HCT116 (cell line): ENCODE measurements at regions not wholly inside any gene's neighbourhood (a gene's known extent, or its start where the extent isn't known, plus 50 kb on each side); places are given as distances from the start of the nearest gene placed in this dataset.

Experiments
- ATAC-seq: fragments of 200-7000 bp; cut with Tn5 transposase; 2 replicates; pipeline ENCODE4 v1.9.1; 2020; ENCODE audit warnings: mild to moderate bottlenecking, moderate library complexity
- BruUV-seq: library from RNA; stranded (reverse); fragments of 400-500 nt; replicated peaks from 2 replicates; lab custom pipeline; 2021; lab: Mats Ljungman, UMichigan
- CTCF ChIA-PET: fragments of 300-600 bp; sonication (Branson Sonifier 250); formaldehyde crosslinking; loops from one replicate; lab custom pipeline; 2021; ENCODE audit warnings: antibody characterized with exemption; lab: Charles Lee
- POLR2A ChIA-PET: fragments of 300-600, 350-600 bp; sonication (Branson Sonifier 250); formaldehyde crosslinking; loops from one replicate; lab custom pipeline; 2021; ENCODE audit warnings: antibody characterized with exemption; lab: Charles Lee
- RAD21 ChIA-PET, 2 experiments: fragments of 300-600 bp; sonication (Branson Sonifier 250); formaldehyde crosslinking; loops; one replicate each; lab custom pipeline; 2023; ENCODE audit warnings: low total read pairs in 2 of 2; ENCODE audit not compliant: uncharacterized antibody in 2 of 2, unreplicated experiment in 2 of 2, low non-redundant PET in 1 of 2; lab: Charles Lee
- DNase-seq: peaks from one replicate; pipeline ENCODE4 v3.0.0-alpha.2; 2010; ENCODE audit warnings: low read depth, low spot score
- H2AFZ ChIP-seq: fragments of 200-600 bp; shearing (Covaris generic), sonication (generic); 2 replicates; pipeline ENCODE4 v1.6.1; 2017; ENCODE audit warnings: low read depth, mixed run types, mixed read lengths, antibody characterized with exemption, low read length; ENCODE audit not compliant: poor library complexity, severe bottlenecking
- H3K27ac ChIP-seq: 2 replicates; pipeline ENCODE4 v1.5.1; 2012; ENCODE audit warnings: low read depth, low read length
- H3K27me3 ChIP-seq: fragments of 200-600 bp; sonication (generic); 2 replicates; pipeline ENCODE4 v1.6.1; 2016; ENCODE audit warnings: mixed run types, low read length, mixed read lengths; ENCODE audit not compliant: insufficient read depth
- H3K36me3 ChIP-seq, 2 experiments: fragments of 200-500 bp in 1 of 2; fragments of 200-600 bp in 1 of 2; sonication (Bioruptor generic) in 1 of 2; sonication (generic) in 1 of 2; 2 replicates each; pipeline versions ENCODE4 v1.5.1 to v1.6.1; 2014 to 2016; ENCODE audit warnings: low read length in 2 of 2, inconsistent platforms in 1 of 2, mixed read lengths in 1 of 2, mixed run types in 1 of 2; ENCODE audit not compliant: insufficient read depth in 2 of 2, control insufficient read depth in 1 of 2
- H3K4me1 ChIP-seq, 2 experiments: fragments of 200-600 bp in 1 of 2; sonication (generic) in 1 of 2; 2 replicates each; pipeline versions ENCODE4 v1.5.1 to v1.6.1; 2012 to 2017; ENCODE audit warnings: low read length in 2 of 2, inconsistent platforms in 1 of 2, mild to moderate bottlenecking in 1 of 2, mixed read lengths in 1 of 2, mixed run types in 1 of 2, moderate library complexity in 1 of 2; ENCODE audit not compliant: insufficient read depth in 2 of 2, control insufficient read depth in 1 of 2
- H3K4me2 ChIP-seq: fragments of 200-600 bp; sonication (generic); 2 replicates; pipeline ENCODE4 v1.6.1; 2017; ENCODE audit warnings: mixed run types, low read length, mixed read lengths
- H3K4me3 ChIP-seq, 2 experiments: fragments of 200-600 bp in 1 of 2; sonication (generic) in 1 of 2; replicated peaks in 1 of 2; 2 replicates each; pipeline ENCODE4 v1.5.1; 2011 to 2016; ENCODE audit warnings: low read length in 2 of 2, control low read depth in 1 of 2, low read depth in 1 of 2, mild to moderate bottlenecking in 1 of 2, mixed read lengths in 1 of 2, mixed run types in 1 of 2
- H3K79me2 ChIP-seq: fragments of 200-600 bp; sonication (generic); 2 replicates; pipeline ENCODE4 v1.6.1; 2017; ENCODE audit warnings: mild to moderate bottlenecking, mixed run types, low read length, moderate library complexity, mixed read lengths; ENCODE audit not compliant: insufficient read depth
- H3K9ac ChIP-seq: fragments of 200-600 bp; sonication (generic); 2 replicates; pipeline ENCODE4 v1.6.1; 2016; ENCODE audit warnings: low read length, mixed read lengths
- H3K9me2 ChIP-seq: fragments of 200-600 bp; sonication (generic), shearing (Covaris generic); 2 replicates; pipeline ENCODE4 v1.6.1; 2017; ENCODE audit warnings: mixed run types, mild to moderate bottlenecking, moderate library complexity; ENCODE audit not compliant: insufficient read depth
- H3K9me3 ChIP-seq, 2 experiments: fragments of 200-500 bp in 1 of 2; fragments of 200-600 bp in 1 of 2; sonication (Bioruptor generic) in 1 of 2; sonication (generic) in 1 of 2; 2 replicates each; pipeline ENCODE4 v1.6.1; 2014 to 2017; ENCODE audit warnings: low read length in 2 of 2, mixed read lengths in 2 of 2, inconsistent platforms in 1 of 2, low read depth in 1 of 2, mild to moderate bottlenecking in 1 of 2, mixed run types in 1 of 2, moderate library complexity in 1 of 2; ENCODE audit not compliant: control insufficient read depth in 1 of 2, insufficient read depth in 1 of 2
- H4K20me1 ChIP-seq: fragments of 200-600 bp; sonication (generic), shearing (Covaris generic); 2 replicates; pipeline ENCODE4 v1.6.1; 2017; ENCODE audit warnings: mixed run types, mild to moderate bottlenecking, moderate library complexity; ENCODE audit not compliant: insufficient read depth
- ATF3 ChIP-seq: IDR thresholded peaks from 2 replicates; pipeline ENCODE4 v1.6.1; 2012
- ELF1 ChIP-seq: IDR thresholded peaks from 2 replicates; pipeline ENCODE4 v1.6.1; 2012; ENCODE audit warnings: low read depth, borderline replicate concordance
- FOSL1 ChIP-seq: IDR thresholded peaks from 2 replicates; pipeline ENCODE4 v1.6.1; 2012; ENCODE audit warnings: low read depth
- REST ChIP-seq: IDR thresholded peaks from 2 replicates; pipeline ENCODE4 v1.6.1; 2012; ENCODE audit warnings: low read depth
- SP1 ChIP-seq: IDR thresholded peaks from 2 replicates; pipeline ENCODE4 v1.6.1; 2012; ENCODE audit warnings: low read depth
- TCF7L2 ChIP-seq: IDR thresholded peaks from 2 replicates; pipeline ENCODE4 v1.7.0; 2011; ENCODE audit warnings: borderline replicate concordance, inconsistent platforms; ENCODE audit not compliant: insufficient read depth, insufficient read length; ENCODE audit errors: extremely low read depth
- intact Hi-C: fragments of 100-400 bp; cut with micrococcal nuclease; formaldehyde crosslinking; loops from 2 replicates; pipeline ENCODE4 v1.10.0; 2022

- Histone ChIP-seq H3K9me3 (peaks cover 0 to 4% of the 10 kb centered on the region in 2 experiments; a peak in 2 of 4 replicates), H3K4me2 (no peak overlapping the region), H3K4me3 (no peak overlapping the region), H3K4me1 (no peaks in the 10 kb centered on the region), H2AFZ (no peak overlapping the region), H3K36me3 (no peaks in the 10 kb centered on the region), H3K9ac (no peak overlapping the region), H3K27me3 (no peaks in the 10 kb centered on the region), H4K20me1 (no peaks in the 10 kb centered on the region), H3K79me2 (no peaks in the 10 kb centered on the region), H3K27ac (no peak overlapping the region), H3K9me2 (no peaks in the 10 kb centered on the region)
- TF ChIP-seq FOSL1, result no peak
- TF ChIP-seq TCF7L2, result no peak
- no peak for TF ChIP-seq ATF3
- no peak for TF ChIP-seq REST
- no peak for TF ChIP-seq SP1
- no peak for TF ChIP-seq ELF1
- ATAC-seq (no peak), DNase-seq (no peak)
- intact Hi-C loops, result no loop called here
- CTCF ChIA-PET, result no interaction called here
- POLR2A ChIA-PET, result no interaction called here
- RAD21 ChIA-PET, result no interaction called here
- BruUV-seq, result no TSS peak
These were observed 246.8 kb upstream of the ROBO1 start for GRCh38 chr3:80014576-80014975.
